HG03354 (cell line): ENCODE measurements at regions not wholly inside any gene's neighbourhood (a gene's known extent, or its start where the extent isn't known, plus 50 kb on each side); places are given as distances from the start of the nearest gene placed in this dataset.

ENCODE experiments used
- ATAC-seq: cut with Tn5 transposase; IDR thresholded peaks from one replicate; pipeline ENCODE4 v1.9.1; 2021; ENCODE audit warnings: mild to moderate bottlenecking; ENCODE audit not compliant: unreplicated experiment, poor library complexity, severe bottlenecking

- ATAC-seq = no peak
Measured at GRCh38 chr4:182015014-182015413, 228.2 kb upstream of the TENM3 start.

GRCh38 chr4:182015893-182016292 is 227.3 kb upstream of the TENM3 start:
- ATAC-seq = no peak

GRCh38 chr4:182017038-182017437 is 226.2 kb upstream of the TENM3 start:
- ATAC-seq = no peak

- peak; percentile 75 for ATAC-seq
Measured at GRCh38 chr4:182018691-182019090, 224.5 kb upstream of the TENM3 start.

- peak; percentile 92 for ATAC-seq
Measured at GRCh38 chr4:182019148-182019652, 224.0 kb upstream of the TENM3 start.

GRCh38 chr4:182022909-182023308 is 220.3 kb upstream of the TENM3 start:
- ATAC-seq = no peak

- ATAC-seq = no peak
Measured at GRCh38 chr4:182023469-182023868, 219.7 kb upstream of the TENM3 start.

GRCh38 chr4:182042945-182043344 is 200.3 kb upstream of the TENM3 start:
- ATAC-seq = no peak

- ATAC-seq = no peak
Measured at GRCh38 chr4:182048871-182049270, 194.3 kb upstream of the TENM3 start.

GRCh38 chr4:182056866-182057265 is 186.3 kb upstream of the TENM3 start:
- no peak for ATAC-seq

- ATAC-seq = no peak
Measured at GRCh38 chr4:182062458-182062857, 180.7 kb upstream of the TENM3 start.

- ATAC-seq = no peak
Measured at GRCh38 chr4:182062936-182063335, 180.3 kb upstream of the TENM3 start.

GRCh38 chr4:182063651-182064050 is 179.6 kb upstream of the TENM3 start:
- ATAC-seq = no peak

- ATAC-seq = no peak
Measured at GRCh38 chr4:182065255-182065654, 177.9 kb upstream of the TENM3 start.

GRCh38 chr4:182066037-182066436 is 177.2 kb upstream of the TENM3 start:
- ATAC-seq = no peak

GRCh38 chr4:182067828-182068227 is 175.4 kb upstream of the TENM3 start:
- ATAC-seq = no peak

GRCh38 chr4:182068920-182069319 is 174.3 kb upstream of the TENM3 start:
- ATAC-seq = no peak

GRCh38 chr4:182073278-182073677 is 169.9 kb upstream of the TENM3 start:
- no peak for ATAC-seq

GRCh38 chr4:182074139-182074538 is 169.1 kb upstream of the TENM3 start:
- no peak for ATAC-seq

GRCh38 chr4:182074810-182075209 is 168.4 kb upstream of the TENM3 start:
- ATAC-seq = no peak

GRCh38 chr4:182082910-182083309 is 160.3 kb upstream of the TENM3 start:
- ATAC-seq = no peak

GRCh38 chr4:182083671-182084410 is 159.4 kb upstream of the TENM3 start:
- ATAC-seq = no peak
